Subcutaneous abdominal adipose tissue (tissue), 5 donors: ENCODE measurements at regions not wholly inside any gene's neighbourhood (a gene's known extent, or its start where the extent isn't known, plus 50 kb on each side); places are given as distances from the start of the nearest gene placed in this dataset.
"Not testable (repeated sequence)": the region's sequence is repeated elsewhere in the genome, so short reads cannot be mapped to it uniquely, and the experiment has no call there.

Experiments used
- H3K27ac ChIP-seq: one replicate; pipeline ENCODE4 v1.7.0; 2013; ENCODE audit warnings: low read depth, mild to moderate bottlenecking, inconsistent platforms, low read length, moderate library complexity
- H3K27me3 ChIP-seq, 5 donors: one replicate each; pipeline ENCODE4 v1.7.0; 2013; ENCODE audit warnings: low read length in 5 of 5, inconsistent platforms in 1 of 5; ENCODE audit not compliant: control insufficient read depth in 5 of 5, insufficient read depth in 4 of 5
- H3K36me3 ChIP-seq, 5 donors: one replicate each; pipeline ENCODE4 v1.7.0; 2013; ENCODE audit warnings: low read length in 5 of 5; ENCODE audit not compliant: control insufficient read depth in 5 of 5, insufficient read depth in 5 of 5
- H3K4me1 ChIP-seq, 5 donors: one replicate each; pipeline ENCODE4 v1.7.0; 2013; ENCODE audit warnings: low read length in 5 of 5, mild to moderate bottlenecking in 3 of 5, moderate library complexity in 1 of 5; ENCODE audit not compliant: control insufficient read depth in 5 of 5, insufficient read depth in 5 of 5
- H3K4me3 ChIP-seq, 5 donors: one replicate each; pipeline ENCODE4 v1.7.0; 2013; ENCODE audit warnings: low read length in 5 of 5, low read depth in 1 of 5
- H3K9ac ChIP-seq, 5 donors: one replicate each; pipeline ENCODE4 v1.7.0; 2013; ENCODE audit warnings: low read length in 5 of 5, mild to moderate bottlenecking in 4 of 5, moderate library complexity in 3 of 5
- H3K9me3 ChIP-seq, 5 donors: one replicate each; pipeline ENCODE4 v1.7.0; 2013; ENCODE audit warnings: low read length in 5 of 5; ENCODE audit not compliant: control insufficient read depth in 5 of 5
- donor health status: healthy.
- donor health status: healthy.
- donor health status: healthy.
- donor health status: healthy.
- donor health status: healthy.

- H3K9ac ChIP-seq, H3K36me3 ChIP-seq, H3K9me3 ChIP-seq, H3K27me3 ChIP-seq, H3K27ac ChIP-seq: not testable (repeated sequence)
- H3K4me3 ChIP-seq = peak overlapping the region in 1 of 5 donors; percentile 58
- H3K4me1 ChIP-seq = peaks cover 3 to 24% (median 9%) of the 10 kb centered on the region in 5 donors
Observed at GRCh38 chr12:11547271-11547646, 102.2 kb upstream of the ETV6 start.

GRCh38 chr12:11549119-11549518 is 100.4 kb upstream of the ETV6 start:
- H3K36me3 ChIP-seq = no peaks in the 10 kb centered on the region
- H3K9ac ChIP-seq = no peak overlapping the region
- H3K9me3 ChIP-seq = no peaks in the 10 kb centered on the region
- peaks cover 3 to 24% (median 9%) of the 10 kb centered on the region in 5 donors for H3K4me1 ChIP-seq
- H3K4me3 ChIP-seq = no peak overlapping the region
- no peak overlapping the region for H3K27ac ChIP-seq
- no peaks in the 10 kb centered on the region for H3K27me3 ChIP-seq

- Histone ChIP-seq H3K9me3 (no peaks in the 10 kb centered on the region), H3K36me3 (no peaks in the 10 kb centered on the region), H3K4me1 (peaks cover 0 to 10% (median 9%) of the 10 kb centered on the region in 5 donors), H3K27me3 (no peaks in the 10 kb centered on the region), H3K27ac (no peak overlapping the region), H3K4me3 (no peak overlapping the region), H3K9ac (no peak overlapping the region)
Observed at GRCh38 chr12:11553871-11554533, 95.5 kb upstream of the ETV6 start.

- no peaks in the 10 kb centered on the region for H3K9me3 ChIP-seq
- H3K27ac ChIP-seq = no peak overlapping the region
- H3K27me3 ChIP-seq = no peaks in the 10 kb centered on the region
- H3K36me3 ChIP-seq = peaks cover 0 to 7% (median 0%) of the 10 kb centered on the region in 5 donors
- no peak overlapping the region for H3K9ac ChIP-seq
- H3K4me1 ChIP-seq = peaks cover 0 to 10% (median 9%) of the 10 kb centered on the region in 5 donors
- no peak overlapping the region for H3K4me3 ChIP-seq
Observed at GRCh38 chr12:11555195-11555594, 94.3 kb upstream of the ETV6 start.

GRCh38 chr12:11555743-11556625 is 93.5 kb upstream of the ETV6 start:
- peak overlapping the region in 4 of 5 donors; percentile 10 to 47 (median 33) for H3K4me3 ChIP-seq
- no peaks in the 10 kb centered on the region for H3K27me3 ChIP-seq
- H3K9ac ChIP-seq = no peak overlapping the region
- H3K36me3 ChIP-seq = peaks cover 0 to 7% (median 0%) of the 10 kb centered on the region in 5 donors
- H3K9me3 ChIP-seq = no peaks in the 10 kb centered on the region
- H3K4me1 ChIP-seq = peaks cover 0 to 10% (median 9%) of the 10 kb centered on the region in 5 donors
- H3K27ac ChIP-seq = no peak overlapping the region

- Histone ChIP-seq H3K27ac (no peak overlapping the region), H3K4me3 (peak overlapping the region in 2 of 5 donors; percentile 41 to 47), H3K9ac (peak overlapping the region in 1 of 5 donors; percentile 13), H3K36me3 (peaks cover 0 to 7% (median 0%) of the 10 kb centered on the region in 5 donors), H3K9me3 (no peaks in the 10 kb centered on the region), H3K27me3 (no peaks in the 10 kb centered on the region), H3K4me1 (peaks cover 0 to 10% (median 9%) of the 10 kb centered on the region in 5 donors)
Observed at GRCh38 chr12:11556682-11557081, 92.8 kb upstream of the ETV6 start.

GRCh38 chr12:11559626-11560340 is 89.7 kb upstream of the ETV6 start:
- Histone ChIP-seq H3K9ac (no peak overlapping the region), H3K4me3 (no peak overlapping the region), H3K36me3 (peaks cover 0 to 7% (median 0%) of the 10 kb centered on the region in 5 donors), H3K27me3 (no peaks in the 10 kb centered on the region), H3K9me3 (no peaks in the 10 kb centered on the region), H3K27ac (no peak overlapping the region), H3K4me1 (peaks cover 0 to 10% (median 9%) of the 10 kb centered on the region in 5 donors)

- Histone ChIP-seq H3K27ac (no peak overlapping the region), H3K4me3 (no peak overlapping the region), H3K9ac (no peak overlapping the region), H3K36me3 (peaks cover 0 to 7% (median 0%) of the 10 kb centered on the region in 5 donors), H3K9me3 (no peaks in the 10 kb centered on the region), H3K27me3 (no peaks in the 10 kb centered on the region), H3K4me1 (peaks cover 0 to 5% (median 4%) of the 10 kb centered on the region in 5 donors)
Observed at GRCh38 chr12:11561411-11561810, 88.1 kb upstream of the ETV6 start.

- Histone ChIP-seq H3K9ac (no peak overlapping the region), H3K27me3 (no peaks in the 10 kb centered on the region), H3K27ac (no peak overlapping the region), H3K4me3 (no peak overlapping the region), H3K9me3 (no peaks in the 10 kb centered on the region), H3K36me3 (peaks cover 0 to 7% (median 0%) of the 10 kb centered on the region in 5 donors), H3K4me1 (no peaks in the 10 kb centered on the region)
Observed at GRCh38 chr12:11563785-11564739, 85.4 kb upstream of the ETV6 start.
